Stimulated activated CD4-positive, alpha-beta T cell treated with anti-CD3 and anti-CD28 coated beads, TNF-alpha, amount 100 ng/mL, for 1 hour (primary cell): ENCODE measurements at regions not wholly inside any gene's neighbourhood (a gene's known extent, or its start where the extent isn't known, plus 50 kb on each side); places are given as distances from the start of the nearest gene placed in this dataset.

Experiments
- DNase-seq, 3 donors: peaks; one replicate each; pipeline ENCODE4 v3.0.0-alpha.2; 2020; ENCODE audit warnings: low read depth in 3 of 3, low spot score in 1 of 3

- DNase-seq: no peak
These were observed 171.9 kb upstream of the PMEPA1 start for GRCh38 chr20:57881466-57882385.

- DNase-seq: no peak
These were observed 170.7 kb upstream of the PMEPA1 start for GRCh38 chr20:57880571-57880892.

GRCh38 chr20:57879779-57880570, 170.2 kb upstream of the PMEPA1 start:
- DNase-seq: no peak

GRCh38 chr20:57879437-57879778, 169.6 kb upstream of the PMEPA1 start:
- DNase-seq: no peak

GRCh38 chr20:57878786-57879424, 169.1 kb upstream of the PMEPA1 start:
- DNase-seq: no peak

GRCh38 chr20:57877995-57878394, 168.2 kb upstream of the PMEPA1 start:
- DNase-seq: no peak

GRCh38 chr20:57877131-57877824, 167.5 kb upstream of the PMEPA1 start:
- DNase-seq: no peak

GRCh38 chr20:57876163-57876562, 166.3 kb upstream of the PMEPA1 start:
- no peak for DNase-seq

GRCh38 chr20:57874141-57874540, 164.3 kb upstream of the PMEPA1 start:
- DNase-seq: no peak

- DNase-seq: no peak
These were observed 163.1 kb upstream of the PMEPA1 start for GRCh38 chr20:57872816-57873409.

GRCh38 chr20:57871237-57871632, 161.4 kb upstream of the PMEPA1 start:
- no peak for DNase-seq

GRCh38 chr20:57870597-57871236, 160.9 kb upstream of the PMEPA1 start:
- no peak for DNase-seq

- DNase-seq: no peak
These were observed 160.1 kb upstream of the PMEPA1 start for GRCh38 chr20:57869951-57870315.

GRCh38 chr20:57869291-57869950, 159.6 kb upstream of the PMEPA1 start:
- no peak for DNase-seq

- no peak for DNase-seq
These were observed 158.5 kb upstream of the PMEPA1 start for GRCh38 chr20:57868310-57868709.

GRCh38 chr20:57867807-57868206, 158.0 kb upstream of the PMEPA1 start:
- DNase-seq: no peak

GRCh38 chr20:57867181-57867803, 157.5 kb upstream of the PMEPA1 start:
- no peak for DNase-seq

GRCh38 chr20:57866250-57867106, 156.7 kb upstream of the PMEPA1 start:
- no peak for DNase-seq

GRCh38 chr20:57865266-57865665, 155.5 kb upstream of the PMEPA1 start:
- DNase-seq: no peak
